HG03135 (cell line): ENCODE measurements at regions not wholly inside any gene's neighbourhood (a gene's known extent, or its start where the extent isn't known, plus 50 kb on each side); places are given as distances from the start of the nearest gene placed in this dataset.
A peak's percentile ranks its signal among the peaks of the same experiment; 100 is the strongest.
"Not testable (repeated sequence)": the region's sequence is repeated elsewhere in the genome, so short reads cannot be mapped to it uniquely, and the experiment has no call there.

Experiments
- ATAC-seq: cut with Tn5 transposase; IDR thresholded peaks from one replicate; pipeline ENCODE4 v1.9.1; 2021; ENCODE audit warnings: mild to moderate bottlenecking, moderate library complexity; ENCODE audit not compliant: unreplicated experiment

DNA sequence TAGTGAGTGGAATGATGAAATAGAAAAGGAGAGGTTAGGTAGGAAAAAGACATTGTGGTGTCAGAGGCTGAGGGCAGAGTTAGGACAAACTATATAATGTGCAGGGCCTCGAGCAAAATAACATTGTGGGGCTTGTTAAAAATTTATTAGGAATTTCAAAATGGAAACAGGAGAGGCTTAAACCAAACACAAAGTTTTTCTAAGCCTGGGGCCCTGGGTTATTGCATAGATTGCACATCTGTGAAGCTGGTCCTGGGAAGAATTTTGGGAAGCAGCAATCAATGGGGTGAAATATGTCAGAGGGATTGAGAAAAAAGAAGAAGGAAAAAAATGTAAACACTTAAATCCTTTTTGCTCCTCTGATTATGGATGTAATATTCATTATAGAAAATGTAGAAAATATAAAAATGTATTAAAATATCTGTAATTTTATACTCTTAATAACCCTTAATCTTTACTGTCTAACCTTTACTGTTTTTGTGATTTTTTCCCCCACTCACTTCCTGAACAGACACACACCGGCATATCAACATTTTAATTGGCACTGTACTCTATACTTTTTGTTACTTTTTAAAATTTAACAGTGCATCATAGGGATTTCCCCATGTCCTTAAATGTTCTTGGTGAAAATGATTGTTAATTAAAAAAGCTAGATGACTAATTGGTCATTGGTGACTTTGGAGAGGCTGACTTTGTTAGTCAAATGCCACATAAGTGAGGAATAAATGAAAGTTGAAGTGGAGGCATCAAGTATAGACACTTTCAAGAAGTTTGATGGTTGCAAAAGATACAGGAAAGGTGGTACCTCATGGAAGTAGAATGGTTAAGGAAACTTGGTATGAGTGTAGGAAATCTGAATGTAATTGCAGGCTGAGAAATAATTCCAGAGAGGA is 183.4 kb downstream of the NFKBIZ start:
- no peak for ATAC-seq

DNA sequence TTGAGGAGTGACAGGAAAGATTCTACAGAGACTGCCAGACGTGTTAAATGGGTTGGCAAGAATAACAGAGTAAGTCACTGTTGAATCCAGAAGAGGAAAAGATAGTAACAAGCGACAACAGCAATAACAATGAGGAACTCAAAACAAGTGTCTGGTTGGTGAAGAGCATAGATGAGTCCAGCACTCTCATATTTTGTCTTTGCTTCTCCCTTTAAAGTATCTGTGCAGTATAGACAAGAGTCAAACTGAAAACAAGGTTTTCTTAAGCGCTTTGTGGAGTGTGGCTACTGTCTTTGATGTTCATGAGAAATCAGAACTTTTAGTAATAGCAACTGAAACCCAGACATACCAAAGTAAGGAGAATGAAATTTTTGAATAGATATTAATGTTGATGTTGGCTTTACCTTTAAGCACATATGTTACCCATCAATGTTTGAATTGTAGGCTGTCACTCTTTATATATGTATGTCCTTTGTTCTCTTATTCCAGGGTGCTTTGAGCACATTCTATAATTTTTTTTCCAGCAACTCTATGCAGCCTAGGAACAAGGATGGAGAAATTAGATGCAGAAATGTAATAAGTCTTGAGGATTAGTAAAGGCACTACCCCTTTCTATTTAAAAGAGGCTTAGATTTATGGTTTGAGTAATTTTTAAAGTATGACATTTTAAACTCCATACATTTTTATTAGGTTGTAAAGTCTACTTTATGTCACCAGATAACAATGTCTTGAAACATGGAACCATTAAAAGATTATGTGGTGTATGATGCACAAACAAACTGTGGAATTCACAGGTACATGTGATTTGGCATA is 185.5 kb downstream of the NFKBIZ start:
- ATAC-seq, result no peak

DNA sequence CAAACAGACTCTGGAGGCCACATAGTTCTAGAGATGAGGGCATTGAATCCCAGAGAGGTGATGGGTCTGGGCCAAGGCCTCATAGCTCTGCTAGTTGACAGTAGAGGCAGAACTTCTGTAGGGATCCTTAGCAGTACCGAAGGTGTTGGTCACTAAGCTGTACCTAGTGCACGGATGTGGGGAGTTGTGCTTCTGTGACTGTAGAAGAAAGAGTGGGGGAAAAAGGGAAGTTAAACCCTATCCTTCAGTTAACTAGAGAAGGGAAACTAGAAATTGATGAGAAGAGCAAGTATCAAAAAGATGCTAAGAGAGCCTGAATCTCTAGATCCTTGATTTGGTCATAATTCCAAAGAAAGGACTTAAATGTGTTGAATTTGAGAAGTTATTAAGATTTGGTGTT is 186.7 kb downstream of the NFKBIZ start:
- peak; percentile 40 for ATAC-seq

GRCh38 chr3:102036472-102036871 is 187.2 kb downstream of the NFKBIZ start:
- ATAC-seq, result no peak

GRCh38 chr3:102037209-102037608 is 187.9 kb downstream of the NFKBIZ start:
- ATAC-seq, result no peak

DNA sequence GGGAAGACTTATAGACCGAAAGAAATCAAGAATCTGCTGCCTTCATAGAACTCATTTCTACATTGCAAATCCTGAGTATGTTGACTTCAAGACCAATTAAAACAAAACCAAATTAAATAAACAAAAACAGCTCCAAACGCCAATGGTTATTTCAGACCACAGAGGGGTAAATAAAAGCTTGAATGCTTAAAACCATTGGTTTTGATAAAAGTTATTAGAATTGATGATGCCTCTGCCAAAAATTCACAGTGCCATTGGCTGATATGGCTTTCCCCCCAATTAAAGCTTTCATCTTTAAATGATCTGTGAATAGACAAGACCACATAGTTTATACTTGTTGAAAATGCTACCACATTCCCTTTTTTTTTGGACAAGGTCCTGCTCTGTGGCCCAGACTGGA is 188.5 kb downstream of the NFKBIZ start:
- ATAC-seq, result no peak

- peak; percentile 85 for ATAC-seq
Observed at GRCh38 chr3:102038477-102039142, 189.3 kb downstream of the NFKBIZ start.

DNA sequence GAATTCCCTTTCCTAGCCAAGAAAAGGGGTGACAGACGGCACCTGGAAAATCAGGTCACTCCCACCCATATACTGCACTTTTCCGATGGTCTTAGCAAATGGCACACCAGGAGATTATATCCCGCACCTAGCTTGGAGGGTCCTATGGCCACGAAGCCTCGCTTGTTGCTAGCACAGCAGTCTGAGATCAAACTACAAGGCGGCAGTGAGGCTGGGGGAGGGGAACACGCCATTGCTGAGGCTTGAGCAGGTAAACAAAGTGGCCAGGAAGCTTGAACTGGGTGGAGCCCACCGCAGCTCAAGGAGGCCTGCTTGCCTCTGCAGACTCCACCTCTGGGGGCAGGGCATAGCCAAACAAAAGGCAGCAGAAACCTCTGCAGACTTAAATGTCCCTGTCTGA is 190.8 kb downstream of the NFKBIZ start:
- ATAC-seq, result not testable (repeated sequence)

- no peak for ATAC-seq
Observed at GRCh38 chr3:102053375-102053989, 204.2 kb downstream of the NFKBIZ start.

- ATAC-seq, result no peak
Observed at GRCh38 chr3:102054543-102055080, 205.3 kb downstream of the NFKBIZ start.

DNA sequence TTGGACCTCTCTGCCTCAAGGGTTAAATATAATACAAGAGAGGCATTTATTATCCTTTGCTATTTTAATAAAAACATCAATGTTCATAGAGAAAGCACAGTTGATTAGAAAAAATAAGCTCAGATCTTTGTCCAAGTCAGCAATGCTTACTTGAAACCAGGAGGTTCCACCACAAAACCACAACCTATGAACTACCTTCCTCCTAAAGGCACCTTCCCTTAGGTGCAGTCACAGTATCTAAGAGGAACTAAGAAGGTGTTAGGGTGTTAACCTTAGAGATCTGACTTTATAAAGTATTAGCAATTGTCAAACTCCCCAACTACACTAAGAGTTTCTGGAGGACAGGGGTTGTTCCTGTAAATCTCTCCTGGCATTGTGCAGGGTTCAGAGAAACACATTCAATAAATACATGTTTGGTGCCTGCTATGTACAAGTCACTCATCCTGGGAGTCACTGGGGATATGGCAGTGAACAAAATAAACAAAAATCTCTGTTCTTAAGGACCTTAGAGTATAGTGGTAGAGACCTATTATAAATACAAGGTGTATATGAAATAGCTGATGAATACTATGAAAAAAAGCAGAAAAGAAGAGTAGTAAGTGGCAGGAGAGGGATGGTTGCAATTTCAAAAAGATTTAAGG is 208.6 kb downstream of the NFKBIZ start:
- ATAC-seq, result peak; percentile 83

GRCh38 chr3:102059145-102059943 is 210.0 kb downstream of the NFKBIZ start:
- ATAC-seq, result peak; percentile 66

- no peak for ATAC-seq
Observed at GRCh38 chr3:102060814-102061213, 211.5 kb downstream of the NFKBIZ start.

- ATAC-seq, result no peak
Observed at GRCh38 chr3:102063572-102063971, 214.3 kb downstream of the NFKBIZ start.

- ATAC-seq, result no peak
Observed at GRCh38 chr3:102066470-102066869, 217.2 kb downstream of the NFKBIZ start.

GRCh38 chr3:102068327-102068726 is 219.0 kb downstream of the NFKBIZ start:
- no peak for ATAC-seq

DNA sequence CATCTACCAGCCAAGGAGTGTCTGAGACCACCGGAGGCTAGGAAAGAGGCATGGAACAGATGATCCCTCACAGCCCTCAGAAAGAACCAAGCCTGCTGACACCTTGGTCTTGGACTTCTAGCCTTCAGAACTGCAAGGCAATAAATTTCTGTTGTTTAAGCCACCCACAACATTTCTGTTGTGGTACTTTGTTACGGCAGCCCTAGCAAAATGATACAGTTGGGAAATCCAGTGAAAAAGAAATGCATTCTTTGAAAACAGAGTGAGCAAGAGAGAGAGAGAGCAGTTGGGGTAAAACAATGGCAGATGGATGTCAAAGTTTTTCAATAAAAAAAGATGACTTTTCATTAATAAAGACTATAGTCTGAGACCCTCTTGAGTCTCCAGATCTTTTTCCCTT is 219.4 kb downstream of the NFKBIZ start:
- ATAC-seq, result no peak

DNA sequence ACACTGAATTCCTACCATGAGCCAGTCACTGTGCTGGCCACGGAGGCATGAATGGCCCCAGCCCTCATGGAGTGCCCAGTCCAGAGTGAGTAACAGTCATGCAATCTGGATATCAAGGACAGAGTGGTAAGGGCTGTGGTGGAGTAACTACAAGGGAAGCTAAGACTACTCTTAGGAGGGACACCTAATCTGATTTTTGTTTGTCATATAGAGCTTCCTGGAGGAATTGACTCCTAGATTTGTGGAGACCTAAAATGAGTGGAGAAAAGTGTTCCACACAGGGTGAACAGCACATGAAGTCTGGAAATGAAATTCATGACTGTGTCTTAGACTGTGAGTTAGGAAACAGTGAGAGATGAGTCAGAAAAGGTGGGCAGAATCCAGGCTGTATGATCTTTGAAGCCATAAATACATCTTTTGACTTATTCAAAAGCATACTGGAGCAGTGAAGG is 219.9 kb downstream of the NFKBIZ start:
- ATAC-seq, result no peak

- ATAC-seq, result no peak
Observed at GRCh38 chr3:102074946-102075345, 225.6 kb downstream of the NFKBIZ start.
